DND-41 (cell line): ENCODE measurements at regions not wholly inside any gene's neighbourhood (a gene's known extent, or its start where the extent isn't known, plus 50 kb on each side); places are given as distances from the start of the nearest gene placed in this dataset.

Source experiments
- ATAC-seq: fragments of 200-7000 bp; cut with Tn5 transposase; 3 replicates; pipeline ENCODE4 v1.9.1; 2021; ENCODE audit warnings: low read depth; ENCODE audit not compliant: insufficient read depth
- DNase-seq: peaks from one replicate; pipeline ENCODE4 v3.0.0-alpha.2; 2020
- H2AFZ ChIP-seq: 2 replicates; pipeline ENCODE4 v1.6.0; 2012; ENCODE audit warnings: low read depth, low read length
- H3K27ac ChIP-seq: 2 replicates; pipeline ENCODE4 v1.5.1; 2012; ENCODE audit warnings: low read length, inconsistent platforms
- H3K27me3 ChIP-seq: fragments of 200-600 bp; sonication (generic); 2 replicates; pipeline ENCODE4 v1.6.0; 2012; ENCODE audit warnings: low read length, mild to moderate bottlenecking, inconsistent platforms; ENCODE audit not compliant: insufficient read depth, poor library complexity
- H3K36me3 ChIP-seq: 2 replicates; pipeline ENCODE4 v1.5.1; 2012; ENCODE audit warnings: low read length, inconsistent platforms; ENCODE audit not compliant: insufficient read depth
- H3K4me1 ChIP-seq: 2 replicates; pipeline ENCODE4 v1.5.1; 2012; ENCODE audit warnings: mild to moderate bottlenecking, low read length; ENCODE audit not compliant: insufficient read depth
- H3K4me2 ChIP-seq: 2 replicates; pipeline ENCODE4 v1.6.0; 2012; ENCODE audit warnings: mild to moderate bottlenecking, moderate library complexity, low read length, inconsistent platforms; ENCODE audit not compliant: insufficient read depth
- H3K4me3 ChIP-seq, 2 experiments: fragments of 200-600 bp in 1 of 2; shearing (Covaris generic) in 1 of 2; 2 replicates each; pipeline ENCODE4 v1.5.1; 2012 to 2016; ENCODE audit warnings: inconsistent platforms in 2 of 2, low read length in 2 of 2, mild to moderate bottlenecking in 2 of 2, low read depth in 1 of 2, moderate library complexity in 1 of 2
- H3K79me2 ChIP-seq: 2 replicates; pipeline ENCODE4 v1.6.0; 2012; ENCODE audit warnings: low read length, inconsistent platforms; ENCODE audit not compliant: insufficient read depth
- H3K9ac ChIP-seq: 2 replicates; pipeline ENCODE4 v1.6.0; 2012; ENCODE audit warnings: low read depth, mild to moderate bottlenecking, inconsistent platforms, low read length, moderate library complexity
- H3K9me3 ChIP-seq: 2 replicates; pipeline ENCODE4 v1.5.1; 2012; ENCODE audit warnings: low read length, moderate library complexity, mild to moderate bottlenecking, inconsistent platforms; ENCODE audit not compliant: insufficient read depth, severe bottlenecking
- H4K20me1 ChIP-seq: 2 replicates; pipeline ENCODE4 v1.6.0; 2012; ENCODE audit warnings: low read length; ENCODE audit not compliant: insufficient read depth
- EZH2 ChIP-seq: IDR thresholded peaks from 3 replicates; pipeline ENCODE4 v1.6.1; 2012; ENCODE audit warnings: borderline replicate concordance, low read depth, mild to moderate bottlenecking, moderate library complexity, low read length, inconsistent platforms; ENCODE audit not compliant: severe bottlenecking
- TF ChIP-seq, protein P1 (sequence below): IDR thresholded peaks from 2 replicates; pipeline ENCODE4 v1.5.1; 2012; ENCODE audit warnings: borderline replicate concordance, low read length, moderate library complexity, mild to moderate bottlenecking; ENCODE audit not compliant: poor library complexity, severe bottlenecking; ENCODE audit errors: extremely low read depth

DNA sequence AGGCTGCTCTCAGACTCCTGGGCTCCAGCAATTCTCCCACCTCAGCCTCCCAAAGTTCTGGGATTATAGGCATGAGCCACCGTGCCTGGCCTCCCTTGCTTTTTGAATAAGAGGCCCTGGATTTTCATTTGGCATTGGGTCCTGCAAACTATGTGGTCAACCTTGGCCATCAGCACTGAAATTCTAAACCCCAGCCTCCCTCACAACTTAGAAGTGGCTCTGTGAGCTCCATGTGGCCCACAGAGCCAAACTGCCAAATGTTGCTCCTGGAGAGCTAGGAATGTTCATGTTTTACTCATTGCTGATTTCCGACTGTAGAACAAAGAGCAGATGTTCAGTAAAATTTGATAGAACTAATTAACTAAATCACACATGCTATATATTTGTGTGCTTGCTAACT lies 210.6 kb upstream of the AGAP1 start:
- Histone ChIP-seq H2AFZ (no peak overlapping the region), H3K36me3 (no peaks in the 10 kb centered on the region), H3K4me3 (no peak overlapping the region), H3K9ac (no peak overlapping the region), H3K4me2 (no peak overlapping the region), H4K20me1 (no peaks in the 10 kb centered on the region), H3K4me1 (no peaks in the 10 kb centered on the region), H3K79me2 (no peaks in the 10 kb centered on the region), H3K27me3 (no peaks in the 10 kb centered on the region), H3K27ac (no peak overlapping the region), H3K9me3 (no peaks in the 10 kb centered on the region)
- ATAC-seq (no peak), DNase-seq (no peak)
- TF ChIP-seq, protein P1, sequence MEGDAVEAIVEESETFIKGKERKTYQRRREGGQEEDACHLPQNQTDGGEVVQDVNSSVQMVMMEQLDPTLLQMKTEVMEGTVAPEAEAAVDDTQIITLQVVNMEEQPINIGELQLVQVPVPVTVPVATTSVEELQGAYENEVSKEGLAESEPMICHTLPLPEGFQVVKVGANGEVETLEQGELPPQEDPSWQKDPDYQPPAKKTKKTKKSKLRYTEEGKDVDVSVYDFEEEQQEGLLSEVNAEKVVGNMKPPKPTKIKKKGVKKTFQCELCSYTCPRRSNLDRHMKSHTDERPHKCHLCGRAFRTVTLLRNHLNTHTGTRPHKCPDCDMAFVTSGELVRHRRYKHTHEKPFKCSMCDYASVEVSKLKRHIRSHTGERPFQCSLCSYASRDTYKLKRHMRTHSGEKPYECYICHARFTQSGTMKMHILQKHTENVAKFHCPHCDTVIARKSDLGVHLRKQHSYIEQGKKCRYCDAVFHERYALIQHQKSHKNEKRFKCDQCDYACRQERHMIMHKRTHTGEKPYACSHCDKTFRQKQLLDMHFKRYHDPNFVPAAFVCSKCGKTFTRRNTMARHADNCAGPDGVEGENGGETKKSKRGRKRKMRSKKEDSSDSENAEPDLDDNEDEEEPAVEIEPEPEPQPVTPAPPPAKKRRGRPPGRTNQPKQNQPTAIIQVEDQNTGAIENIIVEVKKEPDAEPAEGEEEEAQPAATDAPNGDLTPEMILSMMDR = no peak
- TF ChIP-seq EZH2 = no peak

DNA sequence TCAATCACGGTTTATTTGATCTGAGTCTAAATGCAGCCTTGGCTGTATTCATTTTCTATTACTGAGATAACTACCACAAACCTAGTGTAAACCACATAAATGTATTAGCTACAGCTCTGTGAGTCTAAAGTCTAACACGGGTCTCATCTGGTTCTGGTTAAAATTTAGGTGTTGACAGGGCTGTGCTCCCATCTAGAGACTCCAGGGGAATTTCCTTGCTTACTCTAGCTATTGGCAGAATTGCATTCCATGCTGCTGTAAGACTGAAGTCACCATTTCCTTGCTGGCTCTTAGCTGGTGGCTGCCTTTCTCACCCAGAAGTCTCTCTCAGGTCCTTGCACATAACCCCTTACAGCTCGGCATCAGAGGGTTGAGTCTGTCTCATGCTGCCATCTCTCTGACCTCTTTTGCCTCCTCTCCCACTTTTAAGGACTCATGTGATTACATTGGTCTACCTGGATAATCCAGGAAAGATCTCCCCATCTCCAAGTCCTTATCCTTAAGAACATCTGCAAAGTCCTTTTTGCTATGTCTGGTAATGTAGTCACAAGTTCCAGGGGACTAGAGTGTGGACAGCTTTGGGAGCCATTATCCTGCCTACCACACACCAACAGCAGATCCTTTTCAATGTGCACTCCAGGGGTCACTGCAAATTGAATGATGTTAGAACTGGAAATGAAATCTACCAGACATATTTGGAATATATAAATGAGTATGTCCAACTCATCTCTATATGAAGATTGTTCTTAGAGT lies 207.0 kb upstream of the AGAP1 start:
- ATAC-seq (no peak), DNase-seq (no peak)
- H4K20me1 ChIP-seq = no peaks in the 10 kb centered on the region
- TF ChIP-seq EZH2 = no peak
- TF ChIP-seq, protein P1 = no peak
- no peak overlapping the region for H3K27ac ChIP-seq
- H3K9me3 ChIP-seq = no peaks in the 10 kb centered on the region
- no peak overlapping the region for H3K9ac ChIP-seq
- no peaks in the 10 kb centered on the region for H3K36me3 ChIP-seq
- H3K4me1 ChIP-seq = no peaks in the 10 kb centered on the region
- no peak overlapping the region for H3K4me2 ChIP-seq
- no peak overlapping the region for H3K4me3 ChIP-seq
- H3K79me2 ChIP-seq = no peaks in the 10 kb centered on the region
- H3K27me3 ChIP-seq = peaks cover 4% of the 10 kb centered on the region
- H2AFZ ChIP-seq = no peak overlapping the region

DNA sequence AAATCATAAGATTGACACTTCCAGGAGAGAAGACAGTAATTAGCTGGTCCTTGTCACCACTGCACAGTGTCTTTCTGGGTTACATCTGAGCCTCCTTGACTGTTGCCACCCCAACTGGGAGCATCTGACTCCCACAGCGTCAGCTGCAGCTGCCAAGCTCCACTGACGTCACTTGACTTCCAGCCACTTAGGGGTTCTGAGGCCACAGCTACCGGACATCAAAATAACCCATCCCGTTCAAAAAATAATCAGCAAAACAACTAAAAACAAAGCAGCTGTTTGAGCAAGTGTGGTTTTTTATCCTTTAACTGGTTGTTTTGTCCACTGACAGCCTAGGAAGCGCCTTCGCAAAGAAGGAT lies 206.5 kb upstream of the AGAP1 start:
- H3K79me2 ChIP-seq = no peaks in the 10 kb centered on the region
- H2AFZ ChIP-seq = no peak overlapping the region
- no peak for ATAC-seq
- no peak overlapping the region for H3K27ac ChIP-seq
- H3K4me3 ChIP-seq = no peak overlapping the region
- no peaks in the 10 kb centered on the region for H3K9me3 ChIP-seq
- no peak overlapping the region for H3K9ac ChIP-seq
- H3K4me1 ChIP-seq = no peaks in the 10 kb centered on the region
- no peak overlapping the region for H3K4me2 ChIP-seq
- no peak for DNase-seq
- TF ChIP-seq, protein P1 = no peak
- TF ChIP-seq EZH2 = no peak
- H3K36me3 ChIP-seq = no peaks in the 10 kb centered on the region
- no peaks in the 10 kb centered on the region for H4K20me1 ChIP-seq
- peaks cover 4% of the 10 kb centered on the region for H3K27me3 ChIP-seq

DNA sequence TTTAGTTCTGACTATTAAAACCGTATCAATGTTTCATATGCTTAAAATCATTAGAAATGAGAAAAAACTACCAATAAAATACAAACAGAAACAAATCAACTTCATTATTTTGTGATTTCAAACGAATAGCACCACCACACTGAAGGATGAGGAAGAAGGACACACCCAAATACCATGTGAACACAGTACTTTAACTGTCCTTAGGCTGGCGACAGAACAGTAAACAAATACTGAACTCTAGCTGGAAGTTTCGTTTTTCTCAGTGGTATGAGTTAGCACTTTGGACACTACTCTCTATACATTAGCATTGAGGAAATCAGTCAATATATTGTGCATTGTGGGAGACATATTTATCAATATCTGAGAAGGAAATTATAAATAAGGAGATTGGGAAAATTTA lies 202.4 kb upstream of the AGAP1 start:
- Histone ChIP-seq H3K27ac (no peak overlapping the region), H3K9me3 (no peaks in the 10 kb centered on the region), H4K20me1 (no peaks in the 10 kb centered on the region), H3K4me1 (no peaks in the 10 kb centered on the region), H3K4me2 (no peak overlapping the region), H3K9ac (no peak overlapping the region), H3K79me2 (no peaks in the 10 kb centered on the region), H3K27me3 (peaks cover 4% of the 10 kb centered on the region), H2AFZ (no peak overlapping the region), H3K4me3 (no peak overlapping the region), H3K36me3 (no peaks in the 10 kb centered on the region)
- ATAC-seq = no peak
- DNase-seq = no peak
- no peak for TF ChIP-seq EZH2
- TF ChIP-seq, protein P1 = no peak
